ELR (cell line): ENCODE measurements at regions not wholly inside any gene's neighbourhood (a gene's known extent, or its start where the extent isn't known, plus 50 kb on each side); places are given as distances from the start of the nearest gene placed in this dataset.
"Not testable (repeated sequence)": the region's sequence is repeated elsewhere in the genome, so short reads cannot be mapped to it uniquely, and the experiment has no call there.

Source experiments
- DNase-seq: peaks from one replicate; pipeline ENCODE4 v3.0.0-alpha.2; 2015; ENCODE audit warnings: low read depth

- no peak for DNase-seq
Measured at GRCh38 chr11:105432241-105432995, 177.5 kb upstream of the GRIA4 start.

GRCh38 chr11:105429096-105429910, 180.6 kb upstream of the GRIA4 start:
- DNase-seq = no peak

GRCh38 chr11:105407101-105407500, 202.8 kb upstream of the GRIA4 start:
- DNase-seq = no peak

- DNase-seq = no peak
Measured at GRCh38 chr11:105401269-105401809, 208.5 kb upstream of the GRIA4 start.

- DNase-seq = no peak
Measured at GRCh38 chr11:105399511-105399910, 210.4 kb upstream of the GRIA4 start.

- DNase-seq = no peak
Measured at GRCh38 chr11:105398636-105399035, 211.2 kb upstream of the GRIA4 start.

- no peak for DNase-seq
Measured at GRCh38 chr11:105393326-105393725, 216.5 kb upstream of the GRIA4 start.

- DNase-seq = peak; percentile 10
Measured at GRCh38 chr11:105392556-105392955, 217.3 kb upstream of the GRIA4 start.

- DNase-seq = no peak
Measured at GRCh38 chr11:105389952-105390351, 219.9 kb upstream of the GRIA4 start.

- DNase-seq = no peak
Measured at GRCh38 chr11:105388006-105388405, 221.9 kb upstream of the GRIA4 start.

- no peak for DNase-seq
Measured at GRCh38 chr11:105381941-105382340, 227.9 kb upstream of the GRIA4 start.

- no peak for DNase-seq
Measured at GRCh38 chr11:105377870-105378269, 232.0 kb upstream of the GRIA4 start.

GRCh38 chr11:105372206-105372605, 232.6 kb upstream of the CARD18 start:
- DNase-seq = no peak

GRCh38 chr11:105371311-105371710, 231.7 kb upstream of the CARD18 start:
- no peak for DNase-seq

GRCh38 chr11:105368711-105369110, 229.1 kb upstream of the CARD18 start:
- DNase-seq = no peak

GRCh38 chr11:105367129-105367528, 227.6 kb upstream of the CARD18 start:
- peak; percentile 2 for DNase-seq

- peak; percentile 20 for DNase-seq
Measured at GRCh38 chr11:105361651-105362050, 222.1 kb upstream of the CARD18 start.

GRCh38 chr11:105357764-105358163, 218.2 kb upstream of the CARD18 start:
- peak; percentile 1 for DNase-seq

GRCh38 chr11:105357146-105357545, 217.6 kb upstream of the CARD18 start:
- no peak for DNase-seq

- not testable (repeated sequence) for DNase-seq
Measured at GRCh38 chr11:105349867-105350266, 210.3 kb upstream of the CARD18 start.

- no peak for DNase-seq
Measured at GRCh38 chr11:105344938-105345337, 205.4 kb upstream of the CARD18 start.

GRCh38 chr11:105334025-105334714, 194.6 kb upstream of the CARD18 start:
- DNase-seq = no peak
